NCI-H2196 (cell line): ENCODE measurements at regions not wholly inside any gene's neighbourhood (a gene's known extent, or its start where the extent isn't known, plus 50 kb on each side); places are given as distances from the start of the nearest gene placed in this dataset.
"Not testable (repeated sequence)": the region's sequence is repeated elsewhere in the genome, so short reads cannot be mapped to it uniquely, and the experiment has no call there.

ENCODE experiments used
- DNase-seq: peaks from one replicate; lab custom pipeline; 2025; ENCODE audit not compliant: unreplicated experiment; lab: John Stamatoyannopoulos, UW

DNA sequence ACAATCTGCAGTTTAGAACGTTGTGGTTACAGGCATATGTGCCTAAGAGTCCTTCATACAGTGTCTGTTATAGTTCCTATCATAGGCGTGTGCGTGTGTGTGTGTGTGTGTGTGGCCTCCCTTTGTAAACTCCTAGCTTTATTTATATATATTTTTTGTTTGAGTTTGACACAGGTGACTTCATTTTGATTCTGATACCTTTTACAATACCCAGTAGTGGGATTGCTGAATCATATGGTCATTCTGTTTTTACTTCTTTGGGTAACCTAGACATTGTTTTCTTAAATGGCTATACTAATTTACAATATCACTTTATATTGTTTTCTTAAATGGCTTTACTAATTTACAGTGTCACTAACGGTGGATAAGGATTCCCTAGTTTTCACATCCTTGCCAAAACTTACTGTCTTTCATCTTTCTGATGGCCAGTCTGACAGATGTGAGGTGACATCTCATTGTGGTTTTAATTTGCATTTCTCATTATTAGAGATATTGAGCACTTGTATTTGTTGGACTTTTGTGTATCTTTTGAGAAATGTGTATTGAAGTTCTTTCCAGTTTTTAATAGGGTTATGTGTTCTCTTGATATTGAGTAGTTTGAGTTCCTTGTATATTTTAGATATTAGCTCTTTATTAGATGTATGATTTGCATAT lies 211.1 kb upstream of the NUDT6 start:
- DNase-seq: no peak

DNA sequence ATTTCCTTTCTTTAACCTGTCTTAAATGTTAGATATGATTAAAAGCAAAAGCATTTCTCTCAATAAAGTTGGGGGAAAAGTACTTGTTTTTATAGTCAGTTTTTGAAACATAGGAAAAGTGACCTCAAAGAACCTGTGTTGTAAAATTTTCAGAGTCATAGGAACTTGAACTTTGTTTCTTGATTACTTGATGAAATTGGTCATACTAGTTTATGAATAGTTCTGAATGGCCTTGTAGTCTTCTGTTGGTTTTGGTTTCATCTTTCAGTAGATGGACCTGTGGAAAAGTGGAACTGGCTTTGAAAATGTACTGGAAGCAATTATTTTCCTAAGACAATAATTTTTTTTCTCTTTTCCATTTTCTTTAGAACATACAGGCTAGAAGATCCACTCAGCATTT lies 222.2 kb upstream of the NUDT6 start:
- DNase-seq: no peak

DNA sequence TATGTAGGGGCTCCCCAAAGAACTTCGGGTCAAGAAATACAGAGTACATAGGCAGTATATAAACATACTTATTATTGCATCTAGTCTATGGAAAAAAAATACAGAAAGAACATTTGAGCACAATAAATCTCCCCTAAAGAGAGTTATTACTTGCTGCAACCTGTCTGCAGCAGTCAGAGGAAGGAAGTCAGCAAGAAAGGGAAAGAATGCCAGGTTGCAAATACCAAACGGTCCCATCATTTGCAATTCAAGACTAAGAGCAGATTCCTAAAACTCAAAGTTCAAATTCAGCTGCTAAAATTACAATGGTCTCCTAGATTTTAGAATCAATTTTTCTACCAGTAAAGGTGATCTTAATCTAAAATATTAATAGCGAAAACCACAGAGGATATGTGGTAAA lies 236.2 kb upstream of the NUDT6 start:
- no peak for DNase-seq

DNA sequence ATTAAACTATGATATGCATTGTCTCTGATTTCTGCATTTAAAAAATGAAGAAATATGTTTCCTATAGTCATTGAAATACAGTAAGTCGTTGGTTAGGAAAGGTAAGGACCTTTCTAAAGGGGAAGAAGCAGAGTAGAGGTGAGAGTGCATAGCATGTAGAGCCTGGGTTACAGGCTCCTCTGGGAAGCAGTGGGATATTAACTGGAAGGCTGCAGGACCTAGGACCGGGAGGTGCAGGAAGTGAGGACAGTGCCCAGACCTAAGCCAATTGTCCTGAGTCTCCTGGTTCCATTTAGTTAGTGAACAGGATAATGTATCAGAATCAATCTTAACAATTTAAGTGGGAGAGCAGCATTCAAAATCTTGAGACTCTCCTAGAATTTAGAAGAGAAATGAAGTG lies 237.1 kb upstream of the NUDT6 start:
- no peak for DNase-seq

DNA sequence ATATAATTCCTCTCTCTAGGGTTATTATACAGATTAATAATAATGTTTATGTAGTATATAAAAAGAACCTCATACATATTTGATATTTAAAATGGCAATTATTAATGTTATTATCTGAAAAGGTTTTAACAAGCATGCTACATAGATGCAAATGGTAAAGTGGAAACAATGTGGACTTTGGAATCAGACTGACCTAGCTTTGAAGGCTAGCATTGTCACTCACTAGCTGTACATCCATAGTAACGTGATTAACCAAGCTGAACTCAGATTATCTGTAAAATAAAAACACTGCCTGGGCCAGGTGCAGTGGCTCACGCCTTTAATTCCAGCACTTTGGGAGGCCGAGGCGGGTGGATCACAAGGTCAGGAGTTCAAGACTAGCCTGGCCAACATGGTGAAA lies 233.7 kb upstream of the SPRY1 start:
- DNase-seq: no peak

DNA sequence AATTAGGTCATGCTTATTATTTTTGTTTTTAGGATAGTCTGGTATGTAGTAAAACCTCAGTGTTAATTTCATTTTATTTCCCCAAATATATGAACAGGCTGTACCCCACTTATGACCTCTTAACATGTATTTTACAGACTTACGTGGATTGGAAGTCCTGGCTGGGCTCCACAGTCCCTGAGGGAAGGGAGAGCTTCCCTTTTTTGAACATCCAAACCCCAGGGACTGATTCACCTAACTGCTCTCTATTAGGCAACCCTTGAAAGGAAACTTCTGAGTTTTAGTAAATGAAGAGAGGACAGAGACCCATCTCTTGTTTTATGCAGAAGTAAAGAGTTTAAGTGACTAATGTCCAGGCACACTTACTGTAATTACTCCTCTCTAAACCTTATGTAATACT lies 233.1 kb upstream of the SPRY1 start:
- DNase-seq: no peak

DNA sequence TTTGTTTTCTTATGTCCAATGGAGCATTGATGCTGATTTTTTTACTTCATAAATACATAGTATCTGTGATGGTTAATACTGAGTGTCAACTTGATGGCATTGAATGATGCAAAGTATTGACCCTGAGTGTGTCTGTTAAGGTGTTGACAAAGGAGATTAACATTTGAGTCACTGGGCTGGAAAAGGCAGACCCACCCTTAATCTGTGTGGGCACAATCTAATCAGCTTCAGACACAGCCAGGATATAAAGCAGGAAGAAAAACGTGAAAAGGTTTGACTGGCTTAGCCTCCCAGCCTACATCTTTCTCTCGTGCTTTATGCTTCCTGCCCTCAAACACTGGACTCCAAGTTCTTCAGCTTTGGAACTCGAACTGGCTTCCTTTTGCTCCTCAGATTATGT lies 230.6 kb upstream of the SPRY1 start:
- no peak for DNase-seq

DNA sequence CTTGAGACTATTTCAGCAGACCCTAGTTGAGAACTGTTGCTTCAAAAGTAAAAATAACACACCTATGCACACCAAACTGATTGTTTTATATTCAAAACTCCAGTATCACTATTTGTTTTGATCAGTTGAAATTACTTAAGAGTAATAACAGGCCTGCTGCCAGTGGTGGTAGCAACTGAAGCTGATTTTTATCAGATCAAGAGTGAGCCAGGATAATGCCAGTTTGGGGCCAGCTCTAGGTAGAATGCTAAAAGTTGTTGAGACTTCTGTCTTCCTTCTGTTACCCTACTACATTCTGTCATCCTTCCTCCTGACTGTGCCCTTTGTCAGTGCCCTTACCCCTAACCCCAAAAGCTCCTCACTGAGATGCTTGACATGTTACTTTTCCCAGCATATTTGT lies 228.7 kb upstream of the SPRY1 start:
- DNase-seq: no peak

DNA sequence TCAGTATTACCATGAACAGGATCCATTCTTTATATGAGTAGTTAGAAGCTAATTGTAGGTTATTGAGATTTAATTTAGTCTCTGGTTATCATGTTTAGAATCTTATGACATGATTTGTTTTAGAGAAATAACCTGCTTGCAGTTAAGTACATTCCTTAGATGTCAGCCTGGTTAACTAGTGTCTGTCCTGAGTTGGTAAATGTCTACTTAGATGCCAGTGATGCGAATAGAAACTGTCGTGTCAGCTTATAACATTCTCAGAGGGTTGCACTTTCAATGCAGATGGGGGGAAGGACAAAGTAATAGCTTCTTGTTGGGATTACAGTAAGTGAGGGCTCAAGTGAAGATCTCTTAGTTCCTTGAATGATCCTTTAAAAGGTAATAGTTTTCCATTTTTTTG lies 227.8 kb upstream of the SPRY1 start:
- no peak for DNase-seq

DNA sequence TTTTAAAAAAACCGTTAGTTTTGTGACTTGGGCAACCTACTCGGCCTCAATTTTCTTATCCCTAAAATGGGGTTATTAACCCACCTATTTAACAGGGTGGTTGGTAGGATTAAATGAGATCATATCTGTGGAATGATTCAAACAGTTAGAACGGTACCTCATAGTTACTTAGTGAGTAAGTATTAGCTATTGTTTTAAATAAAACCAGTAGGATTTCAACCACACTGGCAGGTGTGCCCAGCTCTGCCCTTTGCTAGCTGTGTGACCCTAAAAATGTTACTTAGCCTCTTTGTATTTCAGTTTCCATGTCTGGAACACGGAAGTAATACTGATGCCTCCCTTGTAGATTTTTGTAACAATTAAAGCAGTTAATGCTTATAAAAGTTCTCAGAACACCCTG lies 225.8 kb upstream of the SPRY1 start:
- DNase-seq: no peak

DNA sequence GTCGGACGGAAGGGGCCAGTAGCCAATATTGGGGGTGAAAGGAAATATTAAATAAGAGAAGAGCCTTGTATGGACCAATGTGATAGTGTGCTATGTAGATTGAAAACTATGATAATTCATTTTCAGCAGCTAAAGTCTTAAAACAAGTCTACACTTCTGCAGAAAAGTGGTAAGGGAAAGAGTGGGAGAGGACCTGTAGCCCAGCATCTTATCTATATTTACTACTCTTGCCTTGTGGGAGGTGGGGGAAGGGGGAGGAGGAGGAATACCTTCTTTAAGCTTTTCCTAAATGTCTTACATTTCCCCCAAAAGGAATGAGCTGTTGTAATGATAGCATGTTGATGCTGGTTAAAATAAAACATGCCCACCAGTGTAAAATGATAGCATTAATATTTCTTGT lies 220.0 kb upstream of the SPRY1 start:
- no peak for DNase-seq

DNA sequence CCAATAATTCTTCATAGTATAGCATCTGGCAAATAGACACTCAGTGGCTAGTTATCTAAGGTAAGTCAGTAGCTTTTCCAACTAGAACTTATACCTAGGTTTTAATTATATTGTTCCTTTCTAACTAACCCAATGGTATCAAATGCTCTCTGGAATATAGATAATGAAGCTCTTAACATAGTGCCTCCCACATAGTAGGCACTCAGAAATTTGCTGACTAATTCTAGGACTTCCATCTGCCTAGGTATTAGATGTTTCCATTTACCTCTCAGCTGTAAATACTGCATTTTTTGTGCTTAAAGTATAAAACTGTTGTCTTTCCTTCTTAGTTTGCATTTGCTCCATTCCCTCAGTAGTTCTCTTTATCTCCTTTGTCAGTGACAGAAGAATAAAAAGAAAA lies 214.3 kb upstream of the SPRY1 start:
- no peak for DNase-seq

DNA sequence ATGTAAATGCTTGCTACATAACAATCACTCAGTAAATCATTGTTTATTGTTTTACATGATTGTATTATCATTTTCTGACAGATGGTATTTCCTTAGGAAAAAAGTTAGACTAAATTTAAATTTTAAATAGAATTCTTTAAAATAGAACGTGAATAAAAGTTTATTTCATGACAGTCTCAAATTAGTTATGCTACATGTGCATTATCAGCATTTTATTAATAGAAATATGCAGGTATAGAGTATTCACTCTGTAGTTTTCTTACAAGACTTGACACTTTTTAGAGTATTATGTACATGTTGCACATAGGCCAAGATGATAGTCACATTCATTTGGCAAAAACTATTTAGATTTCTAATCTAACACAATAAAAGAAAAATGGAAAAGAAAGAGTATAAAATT lies 213.3 kb upstream of the SPRY1 start:
- no peak for DNase-seq

DNA sequence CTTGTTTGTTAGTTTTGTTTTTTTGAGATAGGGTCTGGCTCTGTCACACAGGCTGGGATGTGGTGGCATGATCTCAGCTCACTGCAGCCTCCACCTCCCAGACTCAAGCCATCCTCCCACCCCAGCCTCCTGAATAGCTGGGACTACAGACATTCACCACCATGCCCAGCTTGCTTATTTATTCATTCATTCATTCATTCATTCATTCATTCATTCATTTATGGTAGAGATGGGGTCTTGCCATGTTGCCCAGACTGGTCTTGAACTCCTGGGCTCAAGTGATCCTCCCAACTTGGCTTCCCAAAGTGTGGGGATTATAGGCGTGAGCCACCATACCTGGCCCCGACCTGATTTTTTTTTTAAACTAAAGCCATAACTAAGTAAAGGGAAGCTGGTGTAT lies 212.8 kb upstream of the SPRY1 start:
- DNase-seq: not testable (repeated sequence)

DNA sequence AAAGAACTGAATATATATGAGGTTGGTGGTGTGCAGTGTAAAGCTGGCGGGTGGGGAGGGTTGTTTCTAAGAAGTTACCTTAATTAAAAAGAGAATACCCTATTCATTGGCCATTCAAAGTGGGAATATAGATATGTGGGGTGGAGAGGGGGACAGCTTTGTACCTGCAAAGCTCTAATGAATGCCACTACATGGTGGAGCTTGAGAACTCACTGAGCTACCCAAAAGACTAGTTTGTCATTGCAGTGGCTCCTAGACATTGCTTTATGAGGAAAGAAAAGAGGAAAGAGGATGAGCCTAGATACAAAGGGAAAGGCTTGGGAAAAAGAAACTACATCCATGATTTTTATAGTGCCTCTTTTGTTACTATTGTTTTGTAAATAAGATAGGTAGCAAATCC lies 209.9 kb upstream of the SPRY1 start:
- DNase-seq: no peak

DNA sequence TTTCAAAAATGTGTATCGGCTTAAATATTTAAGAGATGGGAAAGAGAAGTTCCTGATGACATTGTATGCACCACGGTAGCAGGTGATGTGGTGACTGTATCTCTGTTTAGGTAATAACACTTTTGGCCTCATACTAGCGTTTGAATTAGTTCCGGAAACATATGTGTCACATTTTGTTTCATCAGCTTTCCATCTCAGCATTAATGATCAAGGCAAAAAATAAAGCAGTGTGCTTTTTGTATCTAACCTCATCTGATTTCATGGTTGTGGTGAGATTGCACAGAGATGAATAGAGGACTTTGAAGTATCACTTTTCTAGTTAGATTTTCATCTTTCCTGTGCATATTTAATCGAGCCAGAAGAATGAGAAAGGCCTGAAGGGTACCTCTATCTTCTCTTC lies 206.4 kb upstream of the SPRY1 start:
- no peak for DNase-seq

DNA sequence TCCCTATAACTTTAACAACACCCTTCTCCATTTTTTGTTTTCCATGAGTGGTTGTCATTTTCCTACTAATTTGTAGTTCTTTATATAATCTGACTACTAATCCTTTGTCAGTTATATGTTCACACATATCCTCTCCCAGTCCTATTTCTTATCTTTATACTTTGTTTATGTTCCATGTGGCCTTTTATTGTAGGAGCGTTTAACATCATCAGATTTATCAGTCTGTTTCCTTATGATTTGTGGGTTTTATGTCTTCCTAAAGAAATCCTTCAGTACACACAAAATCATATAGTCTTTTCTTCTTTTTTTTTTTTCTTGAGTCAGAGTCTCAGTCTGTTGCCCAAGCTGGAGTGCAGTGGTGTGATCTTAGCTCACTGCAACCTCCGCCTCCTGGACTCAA lies 204.9 kb upstream of the SPRY1 start:
- no peak for DNase-seq

DNA sequence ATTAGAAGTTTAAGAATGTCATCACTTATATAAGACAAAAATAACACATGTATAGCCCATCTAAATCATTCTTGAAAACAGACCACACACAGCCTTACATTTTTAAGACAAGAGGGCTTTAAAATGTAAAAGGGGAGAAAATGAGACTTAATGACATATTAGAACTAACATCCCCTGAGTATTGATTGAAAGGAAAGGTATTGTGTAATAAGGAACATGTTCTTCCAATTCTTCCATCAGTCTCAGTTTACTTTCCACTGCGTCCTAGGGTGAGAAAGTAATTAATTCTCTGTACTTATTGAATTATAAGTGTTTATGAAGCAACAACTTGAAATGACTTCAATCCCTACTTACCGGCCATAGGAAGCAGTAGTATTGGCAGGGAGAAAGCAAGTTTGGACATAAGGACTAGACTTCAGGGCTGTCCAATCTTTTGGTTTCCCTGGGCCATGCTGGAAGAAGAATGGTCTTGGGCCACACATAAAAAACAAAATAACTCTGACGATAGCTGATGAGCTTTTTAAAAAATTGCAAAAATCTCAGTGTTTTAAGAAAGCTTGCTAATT lies 202.7 kb upstream of the SPRY1 start:
- DNase-seq: no peak

DNA sequence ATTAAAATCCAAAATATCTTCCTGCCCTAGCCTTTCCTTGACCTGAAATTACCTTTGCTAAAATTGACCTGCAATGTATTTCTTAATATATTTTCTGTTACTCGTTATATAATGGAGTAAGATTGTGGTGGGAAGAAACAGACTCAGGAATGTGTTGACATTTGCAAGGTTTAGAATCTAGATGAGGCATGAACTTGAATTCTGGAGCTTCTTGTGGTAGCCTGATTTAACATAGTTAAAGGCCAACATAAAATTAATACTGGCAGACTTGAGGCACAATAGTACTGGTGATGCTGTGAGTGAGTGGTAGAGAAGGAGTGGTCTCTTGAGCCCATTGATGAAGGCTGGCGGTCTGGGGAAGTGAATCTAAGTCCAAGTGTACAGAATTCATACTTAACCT lies 197.9 kb upstream of the SPRY1 start:
- no peak for DNase-seq

DNA sequence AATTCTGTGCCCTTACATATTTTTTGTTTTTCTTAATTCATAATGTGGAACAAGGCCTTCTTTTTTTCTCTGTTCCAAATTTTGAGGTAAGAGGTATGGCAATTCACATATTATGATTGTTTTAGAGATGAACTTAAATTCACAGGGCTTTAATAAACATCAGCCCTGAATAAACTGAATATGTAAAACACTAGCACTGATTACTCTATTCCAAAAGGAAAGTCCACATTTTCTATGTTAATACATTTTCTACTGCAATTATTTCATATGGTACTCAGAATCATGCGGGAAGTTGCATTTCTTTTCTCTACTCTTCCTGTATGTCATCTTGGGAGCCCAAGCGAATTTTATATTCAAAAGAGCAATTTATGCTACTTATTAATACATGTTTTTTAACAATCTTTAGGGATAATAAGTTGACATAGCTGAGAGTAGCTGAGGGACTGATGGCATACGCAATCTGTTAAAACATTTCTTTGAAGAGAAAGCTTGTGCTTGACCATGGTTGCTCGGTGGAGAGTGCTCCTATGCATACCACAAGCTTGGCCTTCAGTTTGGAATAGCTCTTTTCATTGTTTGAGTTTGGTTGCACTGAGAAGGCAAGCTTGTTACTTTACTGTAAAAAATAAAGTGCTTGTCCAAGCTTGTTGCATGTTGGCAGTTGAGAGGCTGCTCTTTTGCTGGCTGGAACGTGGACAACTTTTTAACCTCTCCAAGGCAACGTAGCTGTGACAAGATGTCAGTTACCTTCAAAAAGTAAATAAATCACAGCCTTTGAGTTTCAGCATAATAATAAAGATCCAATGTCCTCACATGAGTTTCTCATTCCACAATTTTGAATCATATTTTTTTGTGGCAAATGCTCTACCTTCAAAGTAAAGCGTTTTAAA lies 196.3 kb upstream of the SPRY1 start:
- DNase-seq: no peak

DNA sequence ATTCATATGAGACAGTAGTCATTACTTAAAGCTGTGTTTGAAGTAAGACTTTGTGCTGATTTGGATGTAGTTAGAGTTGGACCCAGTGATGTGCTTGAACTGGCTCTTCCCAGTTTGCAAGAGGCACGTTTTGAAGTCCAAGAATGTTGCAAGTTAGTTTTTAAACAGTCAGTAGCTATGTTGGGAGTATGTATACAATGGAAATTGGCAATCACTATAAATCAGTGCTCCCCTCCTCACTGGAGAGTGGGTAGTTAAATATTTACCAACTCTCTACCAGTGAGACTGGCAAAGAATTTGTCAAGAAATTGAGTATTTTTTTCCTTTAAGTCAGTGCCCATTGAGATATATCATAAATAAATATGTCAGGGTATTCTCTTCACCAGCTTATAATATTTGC lies 191.9 kb upstream of the SPRY1 start:
- DNase-seq: no peak

DNA sequence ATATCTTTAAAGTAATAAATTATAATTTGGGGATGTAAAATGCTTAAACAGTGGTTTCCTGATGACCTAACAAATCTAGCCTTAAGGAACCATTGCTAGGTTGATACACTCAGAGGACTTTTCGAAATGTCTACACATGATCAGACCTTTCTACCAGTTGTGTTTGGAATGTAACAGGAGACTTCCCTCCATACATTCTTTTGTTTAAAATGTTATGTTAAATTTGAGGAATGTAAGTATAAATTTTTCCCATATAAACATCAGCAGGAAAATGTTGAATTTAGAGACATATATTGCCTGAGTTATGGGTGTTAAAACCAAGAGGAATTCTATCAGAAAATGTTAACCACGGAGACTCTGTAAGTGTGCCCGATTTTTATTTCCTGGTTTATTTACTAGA lies 190.6 kb upstream of the SPRY1 start:
- no peak for DNase-seq
